C4-2B (cell line): ENCODE measurements at regions not wholly inside any gene's neighbourhood (a gene's known extent, or its start where the extent isn't known, plus 50 kb on each side); places are given as distances from the start of the nearest gene placed in this dataset.

Experiments used
- H3K27ac ChIP-seq: fragments of 450-650 bp; 2 replicates; pipeline ENCODE4 v1.5.1; 2017
- CTCF ChIP-seq: fragments of 450-650 bp; conservative IDR thresholded peaks from 2 replicates; pipeline ENCODE4 v1.5.1; 2017; ENCODE audit warnings: mild to moderate bottlenecking
- ZFX ChIP-seq: fragments of 450-650 bp; IDR thresholded peaks from 2 replicates; pipeline ENCODE4 v1.6.1; 2017

GRCh38 chr2:217222309-217222910, 362.5 kb upstream of the TNP1 start:
- TF ChIP-seq CTCF (no peak), ZFX (no peak)
- H3K27ac ChIP-seq: no peak overlapping the region

- no peak overlapping the region for H3K27ac ChIP-seq
- no peak for TF ChIP-seq ZFX
- TF ChIP-seq CTCF: no peak
Observed at GRCh38 chr2:217220228-217221013, 360.6 kb upstream of the TNP1 start.

GRCh38 chr2:217219164-217219520, 359.3 kb upstream of the TNP1 start:
- H3K27ac ChIP-seq: no peak overlapping the region
- no peak for TF ChIP-seq ZFX
- no peak for TF ChIP-seq CTCF

GRCh38 chr2:217218269-217219163, 358.7 kb upstream of the TNP1 start:
- TF ChIP-seq ZFX (no peak), CTCF (no peak)
- H3K27ac ChIP-seq: no peak overlapping the region

- no peak overlapping the region for H3K27ac ChIP-seq
- TF ChIP-seq CTCF (no peak), ZFX (no peak)
Observed at GRCh38 chr2:217216982-217217381, 357.1 kb upstream of the TNP1 start.

GRCh38 chr2:217216316-217216715, 356.5 kb upstream of the TNP1 start:
- no peak overlapping the region for H3K27ac ChIP-seq

More at GRCh38 chr2:217216316-217216715, 356.5 kb upstream of the TNP1 start:
- no peak for TF ChIP-seq ZFX
- TF ChIP-seq CTCF: no peak
